Fibroblast of lung (primary cell): ENCODE measurements at regions not wholly inside any gene's neighbourhood (a gene's known extent, or its start where the extent isn't known, plus 50 kb on each side); places are given as distances from the start of the nearest gene placed in this dataset.

Experiments used
- DNase-seq, 2 donors: peaks; one replicate each; pipeline versions ENCODE4 v3.0.0 to v3.0.0-alpha.2; 2010; ENCODE audit warnings: low read depth in 2 of 2
- H2AFZ ChIP-seq: 2 replicates; pipeline ENCODE4 v1.5.1; 2012; ENCODE audit warnings: low read length, control low read depth, inconsistent platforms
- H3K27ac ChIP-seq: 2 replicates; pipeline ENCODE4 v1.5.1; 2011; ENCODE audit warnings: low read length, control low read depth; ENCODE audit not compliant: insufficient read depth
- H3K27me3 ChIP-seq: 2 replicates; pipeline ENCODE4 v1.5.1; 2011; ENCODE audit warnings: mild to moderate bottlenecking, low read length; ENCODE audit not compliant: control insufficient read depth, insufficient read depth
- H3K36me3 ChIP-seq: 2 replicates; pipeline ENCODE4 v1.5.1; 2011; ENCODE audit warnings: low read length; ENCODE audit not compliant: control insufficient read depth, insufficient read depth
- H3K4me1 ChIP-seq: 2 replicates; pipeline ENCODE4 v1.5.1; 2011; ENCODE audit warnings: low read length; ENCODE audit not compliant: control insufficient read depth, insufficient read depth; ENCODE audit errors: extremely low read depth
- H3K4me2 ChIP-seq: 2 replicates; pipeline ENCODE4 v1.5.1; 2011; ENCODE audit warnings: low read length, control low read depth; ENCODE audit not compliant: insufficient read depth; ENCODE audit errors: extremely low read depth
- H3K4me3 ChIP-seq, 4 experiments: fragments of 200-600 bp in 1 of 4; sonication (generic) in 1 of 4; replicated peaks in 1 of 4; 2 replicates each; pipeline ENCODE4 v1.5.1; 2011 to 2016; ENCODE audit warnings: low read length in 4 of 4, low read depth in 3 of 4, mild to moderate bottlenecking in 3 of 4, control low read depth in 2 of 4, inconsistent platforms in 1 of 4, mixed read lengths in 1 of 4; ENCODE audit not compliant: insufficient read depth in 1 of 4; ENCODE audit errors: control extremely low read depth in 1 of 4
- H3K79me2 ChIP-seq: 2 replicates; pipeline ENCODE4 v1.5.1; 2012; ENCODE audit warnings: mild to moderate bottlenecking, low read length, inconsistent platforms; ENCODE audit not compliant: control insufficient read depth, insufficient read depth
- H3K9ac ChIP-seq: 2 replicates; pipeline ENCODE4 v1.5.1; 2011; ENCODE audit warnings: mild to moderate bottlenecking, low read length, control low read depth; ENCODE audit not compliant: insufficient read depth
- H3K9me3 ChIP-seq: 2 replicates; pipeline ENCODE4 v1.5.1; 2012; ENCODE audit warnings: low read depth, low read length; ENCODE audit not compliant: control insufficient read depth, insufficient read depth
- H4K20me1 ChIP-seq: 2 replicates; pipeline ENCODE4 v1.5.1; 2011; ENCODE audit warnings: low read length; ENCODE audit not compliant: control insufficient read depth, insufficient read depth; ENCODE audit errors: extremely low read depth
- EZH2 ChIP-seq: IDR thresholded peaks from 2 replicates; pipeline ENCODE4 v1.5.1; 2012; ENCODE audit warnings: low read length, control low read depth, mild to moderate bottlenecking; ENCODE audit errors: missing control alignments
- TF ChIP-seq, protein P1 (sequence below), 2 donors: IDR thresholded peaks in 1 of 2; conservative IDR thresholded peaks in 1 of 2; 1 replicate in 1 of 2; 2 replicates in 1 of 2; pipeline ENCODE4 v1.5.1; 2011 to 2012; ENCODE audit warnings: low read length in 2 of 2, control low read depth in 1 of 2, inconsistent platforms in 1 of 2, low read depth in 1 of 2, mild to moderate bottlenecking in 1 of 2

DNA sequence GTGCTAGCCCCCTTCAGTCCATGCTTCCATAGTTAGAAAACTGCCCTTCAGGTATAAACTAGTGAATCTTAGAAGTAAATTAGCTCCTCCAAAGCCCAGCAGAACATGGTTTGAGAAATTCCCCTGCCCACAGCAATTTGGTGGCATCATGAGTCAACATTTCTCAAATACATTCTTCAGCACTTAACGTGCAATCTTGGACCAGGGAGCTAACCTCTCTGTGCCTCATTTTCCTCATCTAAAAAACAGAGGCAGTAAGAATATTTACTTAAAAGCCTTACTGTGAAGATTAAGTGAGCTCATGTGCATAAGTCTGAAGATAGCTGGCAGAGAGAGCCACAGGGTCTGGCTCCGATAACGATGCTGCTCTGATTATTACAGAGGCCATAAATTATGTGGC lies 800.7 kb upstream of the AMELY start:
- Histone ChIP-seq H2AFZ (no peak overlapping the region), H3K4me2 (no peak overlapping the region), H3K36me3 (no peaks in the 10 kb centered on the region), H3K79me2 (no peaks in the 10 kb centered on the region), H3K9ac (no peak overlapping the region), H3K27me3 (no peaks in the 10 kb centered on the region), H4K20me1 (no peaks in the 10 kb centered on the region), H3K27ac (no peak overlapping the region), H3K4me3 (no peak overlapping the region), H3K9me3 (no peaks in the 10 kb centered on the region), H3K4me1 (no peaks in the 10 kb centered on the region)
- TF ChIP-seq EZH2, result no peak
- TF ChIP-seq, protein P1, sequence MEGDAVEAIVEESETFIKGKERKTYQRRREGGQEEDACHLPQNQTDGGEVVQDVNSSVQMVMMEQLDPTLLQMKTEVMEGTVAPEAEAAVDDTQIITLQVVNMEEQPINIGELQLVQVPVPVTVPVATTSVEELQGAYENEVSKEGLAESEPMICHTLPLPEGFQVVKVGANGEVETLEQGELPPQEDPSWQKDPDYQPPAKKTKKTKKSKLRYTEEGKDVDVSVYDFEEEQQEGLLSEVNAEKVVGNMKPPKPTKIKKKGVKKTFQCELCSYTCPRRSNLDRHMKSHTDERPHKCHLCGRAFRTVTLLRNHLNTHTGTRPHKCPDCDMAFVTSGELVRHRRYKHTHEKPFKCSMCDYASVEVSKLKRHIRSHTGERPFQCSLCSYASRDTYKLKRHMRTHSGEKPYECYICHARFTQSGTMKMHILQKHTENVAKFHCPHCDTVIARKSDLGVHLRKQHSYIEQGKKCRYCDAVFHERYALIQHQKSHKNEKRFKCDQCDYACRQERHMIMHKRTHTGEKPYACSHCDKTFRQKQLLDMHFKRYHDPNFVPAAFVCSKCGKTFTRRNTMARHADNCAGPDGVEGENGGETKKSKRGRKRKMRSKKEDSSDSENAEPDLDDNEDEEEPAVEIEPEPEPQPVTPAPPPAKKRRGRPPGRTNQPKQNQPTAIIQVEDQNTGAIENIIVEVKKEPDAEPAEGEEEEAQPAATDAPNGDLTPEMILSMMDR (conservative IDR thresholded peaks at IDR 0.05 in 1 of 2, IDR thresholded peaks at IDR 0.05 in 1 of 2; ENCODE audit: low read depth in 1 of 2, low read length in 2 of 2), result no peak
- DNase-seq, result peak in 1 of 2 donors; percentile 39

DNA sequence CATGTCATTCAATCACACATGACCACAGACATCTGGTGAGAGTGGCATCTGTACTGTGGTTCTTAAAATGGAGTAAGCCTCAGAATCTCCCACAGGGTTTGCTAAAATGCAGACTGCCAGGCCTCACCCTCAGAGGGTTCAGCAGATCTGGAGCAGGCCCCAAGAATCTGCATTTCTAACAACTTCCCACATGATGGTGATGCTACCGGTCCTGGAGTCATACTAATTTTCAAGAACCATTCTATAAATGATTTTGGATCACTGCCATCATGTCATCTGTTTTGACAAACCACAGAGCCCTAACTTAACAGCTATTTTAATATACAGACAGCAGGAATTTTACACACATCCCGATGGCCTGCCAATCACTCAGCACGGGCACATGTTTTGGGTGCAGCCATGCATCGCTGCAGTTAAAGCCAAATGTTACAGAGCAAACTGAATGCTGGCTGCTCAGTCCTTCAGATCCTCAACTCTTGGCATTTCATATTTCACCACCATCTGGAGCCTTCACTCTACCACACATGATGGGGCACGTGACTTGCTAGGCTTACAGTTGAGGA lies 792.1 kb upstream of the AMELY start:
- no peak overlapping the region for H3K4me2 ChIP-seq
- no peaks in the 10 kb centered on the region for H3K79me2 ChIP-seq
- no peak overlapping the region for H3K9ac ChIP-seq
- no peaks in the 10 kb centered on the region for H3K4me1 ChIP-seq
- H3K36me3 ChIP-seq, result no peaks in the 10 kb centered on the region
- no peaks in the 10 kb centered on the region for H3K9me3 ChIP-seq
- no peak overlapping the region for H2AFZ ChIP-seq
- TF ChIP-seq, protein P1 (conservative IDR thresholded peaks at IDR 0.05 in 1 of 2, IDR thresholded peaks at IDR 0.05 in 1 of 2; ENCODE audit: low read depth in 1 of 2, low read length in 2 of 2), result no peak
- TF ChIP-seq EZH2, result no peak
- H3K27ac ChIP-seq, result no peak overlapping the region
- H3K4me3 ChIP-seq, result peak overlapping the region in 1 of 4 experiments; percentile 58
- DNase-seq, result no peak
- H4K20me1 ChIP-seq, result no peaks in the 10 kb centered on the region
- no peaks in the 10 kb centered on the region for H3K27me3 ChIP-seq

DNA sequence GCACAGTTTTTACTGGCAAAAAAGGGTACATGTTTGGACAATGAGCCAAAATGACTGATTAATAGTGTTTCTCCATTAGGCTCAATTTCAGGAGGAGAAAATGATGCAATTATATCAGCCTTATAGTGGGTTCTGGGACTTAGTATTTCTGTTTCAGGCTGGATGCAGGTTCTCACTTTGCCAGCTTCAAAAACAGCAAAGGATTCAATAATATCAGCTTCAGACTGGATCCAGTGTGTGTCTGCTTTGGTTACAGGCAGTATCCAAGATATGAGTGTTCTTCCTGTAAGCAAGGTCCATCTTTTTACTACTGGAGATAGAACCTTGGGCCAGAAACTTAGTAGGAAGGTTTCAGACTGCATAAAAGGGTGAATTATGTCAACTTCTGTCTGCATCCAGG lies 790.9 kb upstream of the AMELY start:
- Histone ChIP-seq H4K20me1 (no peaks in the 10 kb centered on the region), H3K4me1 (no peaks in the 10 kb centered on the region), H3K27ac (no peak overlapping the region), H3K36me3 (no peaks in the 10 kb centered on the region), H3K79me2 (no peaks in the 10 kb centered on the region), H3K4me2 (no peak overlapping the region), H3K27me3 (no peaks in the 10 kb centered on the region), H3K9me3 (no peaks in the 10 kb centered on the region), H3K4me3 (peak overlapping the region in 2 of 4 experiments; percentile 40 to 58), H3K9ac (no peak overlapping the region), H2AFZ (no peak overlapping the region)
- peak in 1 of 2 donors; percentile 53 for DNase-seq
- TF ChIP-seq, protein P1 (conservative IDR thresholded peaks at IDR 0.05 in 1 of 2, IDR thresholded peaks at IDR 0.05 in 1 of 2; ENCODE audit: low read depth in 1 of 2, low read length in 2 of 2), result no peak
- no peak for TF ChIP-seq EZH2
